DMS153 (cell line): ENCODE measurements at regions not wholly inside any gene's neighbourhood (a gene's known extent, or its start where the extent isn't known, plus 50 kb on each side); places are given as distances from the start of the nearest gene placed in this dataset.
"Not testable (repeated sequence)": the region's sequence is repeated elsewhere in the genome, so short reads cannot be mapped to it uniquely, and the experiment has no call there.

Experiments used
- DNase-seq: peaks from one replicate; lab custom pipeline; 2025; lab: John Stamatoyannopoulos, UW

DNA sequence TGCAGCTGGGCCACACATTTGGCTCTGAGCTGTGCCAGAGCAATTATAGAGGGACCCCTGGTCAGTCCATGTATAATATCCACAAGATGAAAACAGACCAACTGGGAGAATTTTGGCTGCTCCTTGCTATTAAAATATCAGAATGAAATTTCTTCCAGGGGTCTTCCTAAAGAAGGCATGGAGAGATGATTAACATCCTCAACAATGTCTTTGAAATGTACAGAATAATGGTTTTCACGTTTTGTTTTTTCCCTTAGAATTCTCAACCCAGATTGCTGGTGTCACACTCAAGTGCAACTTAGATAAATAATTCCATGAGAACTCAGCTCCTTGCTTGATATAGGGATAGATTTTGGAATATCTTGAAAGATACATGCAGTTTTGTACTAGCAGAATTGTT, 148.3 kb upstream of the SLC24A2 start:
- no peak for DNase-seq

DNA sequence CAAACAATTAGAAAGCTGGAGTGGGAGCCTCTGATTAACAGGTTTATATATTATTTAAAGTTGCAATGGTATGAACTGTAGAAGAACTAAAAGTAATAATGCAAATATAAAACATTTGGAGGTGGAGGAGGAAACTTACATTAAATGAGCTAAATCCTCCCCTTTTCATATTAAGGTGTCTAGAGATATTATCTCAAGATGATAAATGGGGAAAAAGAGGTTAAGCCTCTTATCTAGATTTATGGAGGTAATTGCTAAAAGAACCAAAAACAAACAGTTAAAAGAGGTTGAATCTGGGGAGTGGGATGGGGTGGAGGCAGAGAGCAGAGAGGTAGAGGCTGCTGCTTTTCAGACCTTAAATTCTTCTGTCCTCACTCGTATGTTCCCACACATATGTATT, 147.8 kb upstream of the SLC24A2 start:
- DNase-seq: no peak

DNA sequence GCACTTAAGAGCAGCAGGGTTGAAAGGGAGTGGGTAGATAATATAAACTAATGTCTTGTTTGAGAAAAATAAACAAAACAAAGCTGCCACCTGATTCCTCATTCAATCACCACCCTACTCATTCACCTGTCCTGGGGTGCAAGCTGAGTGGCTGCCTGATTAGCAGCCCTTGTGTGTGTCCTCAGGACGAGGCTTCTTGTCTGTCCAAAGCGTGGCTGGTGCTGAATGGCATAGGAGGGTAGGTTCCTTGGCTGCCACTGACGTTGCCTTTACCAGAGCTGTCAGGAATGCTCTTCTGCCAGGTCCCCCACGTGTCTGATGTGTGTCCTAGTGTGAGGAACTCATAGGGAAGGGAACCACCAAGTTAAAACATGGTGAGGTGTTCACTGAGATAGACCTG, 146.6 kb upstream of the SLC24A2 start:
- DNase-seq: peak; percentile 42

DNA sequence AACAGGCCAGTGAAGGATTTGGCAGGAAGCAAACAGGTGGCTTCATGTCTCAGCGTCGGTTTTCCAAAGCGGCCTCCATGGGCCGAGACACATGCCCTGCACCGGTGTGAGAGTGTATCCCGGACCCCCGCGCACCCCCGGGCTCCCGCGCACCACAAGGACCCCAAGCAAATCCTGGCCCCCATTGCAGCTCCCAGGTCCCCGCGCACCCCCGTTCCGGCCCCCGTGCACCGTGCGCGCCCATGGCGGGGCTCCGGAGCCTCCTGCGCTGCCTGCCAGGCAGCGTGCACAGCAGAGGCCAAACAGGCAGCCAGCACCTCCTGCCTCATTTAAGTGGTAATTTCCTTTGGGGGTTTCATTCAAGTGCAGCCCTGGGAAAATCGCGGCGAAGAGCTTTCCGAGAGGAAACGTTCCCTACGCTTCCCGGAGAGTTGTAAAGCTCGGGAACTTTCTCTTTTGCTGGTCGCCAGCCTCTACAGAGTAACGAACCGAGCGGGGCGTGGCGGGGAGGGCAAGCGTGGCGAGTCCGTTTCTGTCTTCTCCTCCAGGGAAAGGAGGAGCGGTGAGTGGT, 145.5 kb upstream of the SLC24A2 start:
- DNase-seq: no peak

DNA sequence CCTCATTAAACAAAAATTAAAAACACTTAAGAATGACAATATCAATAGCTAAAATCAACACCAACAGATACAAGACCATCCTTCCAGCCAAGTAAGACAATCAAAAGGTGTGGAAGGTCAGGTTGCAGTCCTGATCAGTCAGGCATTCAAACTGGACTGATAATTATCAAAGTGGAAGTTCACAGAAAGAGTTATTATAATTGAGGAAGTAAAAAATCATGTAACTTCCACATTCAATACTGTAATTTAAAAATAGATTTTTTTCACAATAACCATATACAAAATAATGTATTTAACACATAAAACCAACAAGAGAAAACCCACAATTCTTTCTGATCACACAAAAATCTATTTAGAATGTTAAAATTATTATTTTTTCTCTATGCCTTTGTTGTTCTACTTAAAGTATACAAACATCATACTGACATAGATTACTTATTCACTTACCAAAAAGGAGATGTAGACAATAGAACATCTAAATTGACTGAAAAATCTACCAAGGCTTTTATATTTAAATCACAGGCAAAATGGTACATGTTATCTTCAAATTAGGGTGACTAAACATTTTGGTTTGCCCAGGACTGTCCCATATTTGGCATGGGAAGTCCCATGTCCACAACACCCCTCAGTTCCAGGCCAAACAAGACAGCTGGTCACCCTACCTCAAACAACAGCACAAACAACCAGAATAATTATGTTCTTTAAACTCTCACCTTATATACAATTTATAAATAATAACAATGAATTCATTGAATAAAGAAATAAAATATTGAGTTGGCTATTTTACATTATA, 142.5 kb upstream of the SLC24A2 start:
- no peak for DNase-seq

DNA sequence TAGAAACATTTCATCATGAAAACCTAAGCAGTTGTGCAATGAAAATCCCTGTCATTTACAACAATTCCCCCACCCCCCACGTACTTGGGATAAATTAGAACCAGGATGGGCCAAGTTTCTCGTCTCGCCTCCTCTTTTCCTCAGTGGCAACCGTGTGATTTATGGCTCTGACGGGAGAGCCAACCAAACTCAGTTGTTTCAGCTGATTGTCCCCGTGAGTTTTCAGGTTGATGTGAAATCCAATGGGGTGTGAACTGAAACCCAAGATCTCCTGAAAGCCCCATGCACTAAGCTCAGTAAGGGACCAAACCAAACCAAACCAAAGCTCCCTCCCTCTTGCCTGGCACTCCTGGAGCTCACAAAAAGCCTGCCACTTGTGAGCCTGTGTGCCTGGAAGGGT, 138.7 kb upstream of the SLC24A2 start:
- no peak for DNase-seq

DNA sequence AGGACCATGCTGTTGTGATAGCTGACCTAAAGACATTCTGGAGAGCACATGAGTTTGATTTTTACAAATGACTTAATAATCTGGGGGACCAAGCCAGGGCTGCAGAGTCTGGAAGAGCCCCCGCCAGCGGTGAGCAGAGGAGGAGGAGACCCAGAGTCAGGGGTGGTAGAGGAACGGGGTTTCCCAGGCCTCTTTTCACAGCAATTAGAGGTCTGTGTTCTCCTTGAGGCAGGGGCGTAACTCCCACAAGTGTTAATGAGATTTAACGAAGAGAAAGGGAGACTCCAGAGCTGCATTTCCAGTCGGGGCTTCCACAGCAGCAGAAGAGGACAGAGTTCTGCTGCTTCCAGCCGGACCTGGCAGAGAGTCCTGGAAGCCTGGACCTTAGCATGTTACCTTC, 137.9 kb upstream of the SLC24A2 start:
- DNase-seq: no peak

DNA sequence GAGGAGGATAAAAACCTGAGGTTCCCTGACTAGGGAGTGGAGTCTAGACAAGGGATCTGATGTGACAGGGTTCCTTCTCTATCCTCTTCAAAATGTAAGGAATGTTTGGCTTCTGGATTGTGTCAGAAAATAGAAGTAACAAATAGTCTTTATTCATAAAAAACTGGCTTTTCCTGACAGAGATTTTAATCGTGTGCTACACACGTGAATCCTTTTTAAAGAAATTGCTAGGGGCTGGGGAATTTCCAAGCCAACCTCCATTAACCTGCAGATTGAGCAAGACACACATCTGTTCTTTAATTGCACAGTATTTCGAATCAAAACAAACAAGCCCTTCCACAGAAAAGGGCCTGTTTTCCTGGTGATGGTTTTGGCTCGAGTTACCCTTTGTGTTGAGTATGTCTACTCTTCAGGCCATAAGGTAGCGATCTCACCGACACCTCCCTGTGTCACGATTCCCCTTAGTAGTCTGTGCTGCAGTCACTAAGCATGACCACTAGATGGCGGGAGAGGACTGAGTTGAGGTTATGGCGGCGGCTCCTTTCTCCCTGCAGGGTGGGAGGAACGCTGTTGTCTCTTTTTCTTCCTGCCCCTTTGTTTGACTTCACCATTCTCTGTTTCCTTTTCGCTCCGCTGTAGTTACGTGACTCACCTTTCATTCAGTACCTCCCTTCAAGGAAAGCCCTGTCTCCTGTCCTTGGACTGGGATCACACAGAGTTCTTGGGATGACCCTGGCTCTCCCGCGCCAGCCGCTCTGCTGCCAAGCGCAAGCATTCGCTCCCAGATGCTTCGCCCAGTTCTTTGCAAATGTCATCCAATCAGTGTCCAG, 137.1 kb upstream of the SLC24A2 start:
- DNase-seq: peak; percentile 75

DNA sequence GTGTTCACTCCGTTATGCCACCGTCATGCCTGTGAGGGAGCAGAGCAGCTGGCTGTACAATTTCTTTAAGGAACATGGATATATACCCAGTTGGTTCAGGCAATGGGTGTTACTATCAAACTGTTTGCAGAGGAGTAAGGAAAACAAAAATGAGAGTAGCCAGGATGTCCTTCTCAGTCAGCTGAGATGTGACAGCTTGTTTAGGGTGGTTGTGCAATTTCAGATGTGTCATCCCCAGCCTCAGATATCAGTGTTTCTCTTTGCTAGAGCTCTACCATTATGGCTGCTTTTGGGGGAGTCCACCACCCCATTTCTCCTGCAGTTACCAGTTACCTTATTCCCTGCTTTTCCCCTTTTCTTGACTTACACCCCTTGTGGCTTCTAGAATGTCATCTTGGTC, 135.2 kb upstream of the SLC24A2 start:
- no peak for DNase-seq

DNA sequence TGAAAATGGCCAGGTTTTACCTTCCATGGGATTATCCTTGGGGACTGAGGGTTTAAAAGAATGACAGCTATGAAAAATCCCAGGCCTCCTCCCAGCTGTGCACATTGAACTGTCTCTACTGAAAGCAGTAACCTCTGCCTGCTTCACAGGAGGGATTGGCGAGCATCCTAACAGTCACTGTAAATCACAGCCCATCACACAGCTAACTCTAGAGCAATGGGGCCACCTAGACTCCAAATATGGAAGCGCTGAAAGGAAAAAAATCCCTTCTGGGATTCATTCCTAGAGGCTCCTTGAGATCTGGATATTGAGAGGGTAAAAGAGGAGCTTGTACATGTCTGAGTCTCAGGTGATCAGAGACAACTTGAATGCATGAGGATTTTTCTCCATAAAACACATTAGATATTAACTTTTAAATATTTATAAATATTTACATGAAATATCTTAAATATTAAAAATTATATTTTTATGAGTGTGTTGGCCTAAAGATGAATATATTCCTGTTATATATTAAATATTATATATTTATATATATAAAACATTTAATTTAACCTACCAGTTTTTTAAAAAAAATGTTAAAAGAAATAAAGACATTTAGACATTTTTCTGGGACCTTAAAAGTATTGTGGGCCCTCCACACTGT, 133.8 kb upstream of the SLC24A2 start:
- peak; percentile 72 for DNase-seq

DNA sequence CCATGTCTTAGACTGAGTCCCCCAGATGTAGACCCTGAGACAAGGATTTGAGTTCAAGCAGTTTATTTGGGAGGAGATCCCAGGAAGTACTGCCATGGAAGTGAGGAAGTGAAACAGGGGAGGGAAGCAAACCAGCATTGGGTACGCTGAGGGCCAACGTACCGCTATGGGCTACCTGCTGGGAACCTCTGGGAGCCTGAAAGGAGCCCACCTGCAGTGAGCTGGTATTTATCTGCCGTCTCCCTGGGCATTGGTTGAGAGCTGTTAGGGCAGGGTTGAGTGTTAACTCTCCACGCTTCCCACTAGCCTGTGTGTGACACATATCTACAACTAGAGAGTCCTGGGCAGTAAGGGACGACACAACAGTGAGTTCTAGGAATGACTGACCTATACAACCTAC, 131.6 kb upstream of the SLC24A2 start:
- DNase-seq: no peak

DNA sequence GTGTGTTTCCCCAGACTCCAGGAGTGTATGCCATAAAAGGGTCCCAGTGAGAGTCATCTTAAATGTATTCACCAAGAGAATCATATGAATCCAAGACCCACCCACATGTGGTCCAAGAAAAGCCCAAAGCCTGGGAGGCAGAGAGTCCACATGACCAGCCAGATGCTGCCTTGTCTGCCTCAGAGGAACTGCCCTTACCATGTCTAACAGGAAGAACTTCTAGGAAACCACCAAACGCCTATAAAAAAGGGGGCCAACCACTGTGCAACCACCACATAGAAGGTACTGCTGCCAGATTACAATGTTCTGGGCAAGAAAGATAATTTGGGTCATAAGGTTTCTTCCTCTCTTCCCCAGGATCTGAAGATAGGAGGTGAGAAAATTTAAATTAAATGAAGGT, 129.8 kb upstream of the SLC24A2 start:
- DNase-seq: no peak

DNA sequence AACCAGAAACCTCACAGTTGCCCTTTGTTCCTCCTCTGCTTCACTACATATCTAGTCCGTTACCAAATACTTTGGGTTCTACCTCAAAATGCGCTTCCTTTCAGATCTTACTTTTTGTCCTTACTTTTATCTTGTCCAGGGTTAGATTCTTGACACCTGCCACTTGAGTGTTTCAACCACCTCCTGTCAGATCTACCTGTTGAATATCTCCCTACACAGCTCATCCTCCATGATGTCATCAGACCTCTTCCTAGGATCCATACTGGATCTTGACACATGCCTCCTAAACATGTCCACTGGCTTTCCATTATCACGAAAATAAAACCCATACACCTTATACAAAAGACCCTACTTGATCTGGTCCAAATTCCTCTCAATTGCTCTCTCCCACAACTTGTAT, 125.2 kb upstream of the SLC24A2 start:
- DNase-seq: no peak

DNA sequence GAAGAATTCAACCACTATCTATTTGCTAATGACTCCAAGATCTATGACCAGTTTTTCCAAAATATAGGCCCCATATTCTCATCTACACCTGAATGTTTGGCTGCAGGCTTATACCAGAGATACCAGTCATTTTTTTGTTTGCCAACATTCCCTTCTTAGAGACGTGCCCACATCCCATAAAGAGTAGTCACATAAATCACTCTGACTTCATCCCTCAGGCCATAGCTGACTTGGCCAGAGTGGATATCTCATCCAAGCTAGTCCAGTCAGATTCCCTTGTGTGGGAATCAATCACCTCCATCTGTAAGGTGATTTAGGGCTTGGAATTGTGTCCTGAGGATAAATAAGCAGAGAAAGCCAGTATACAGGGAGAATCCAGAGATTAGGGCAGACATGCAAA, 124.3 kb upstream of the SLC24A2 start:
- DNase-seq: no peak

DNA sequence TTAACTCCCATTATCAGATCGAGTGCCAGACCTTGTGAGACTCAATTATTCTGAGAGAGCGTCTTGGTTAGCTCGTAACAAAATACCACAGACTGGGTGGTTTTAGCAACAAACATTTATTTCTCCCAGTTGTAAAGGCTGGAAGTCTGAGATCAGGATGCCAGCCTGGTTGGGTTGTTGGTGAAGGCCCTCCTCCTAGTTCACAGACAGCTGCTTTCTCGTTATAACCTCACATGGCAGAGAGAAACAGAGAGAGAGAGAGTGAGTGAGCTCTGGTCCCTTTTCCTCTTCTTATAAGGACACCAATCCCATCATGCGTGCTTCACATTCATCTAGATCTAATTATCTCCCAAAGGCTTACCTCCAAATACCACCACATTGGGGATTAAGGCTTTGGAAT, 114.2 kb upstream of the SLC24A2 start:
- no peak for DNase-seq

DNA sequence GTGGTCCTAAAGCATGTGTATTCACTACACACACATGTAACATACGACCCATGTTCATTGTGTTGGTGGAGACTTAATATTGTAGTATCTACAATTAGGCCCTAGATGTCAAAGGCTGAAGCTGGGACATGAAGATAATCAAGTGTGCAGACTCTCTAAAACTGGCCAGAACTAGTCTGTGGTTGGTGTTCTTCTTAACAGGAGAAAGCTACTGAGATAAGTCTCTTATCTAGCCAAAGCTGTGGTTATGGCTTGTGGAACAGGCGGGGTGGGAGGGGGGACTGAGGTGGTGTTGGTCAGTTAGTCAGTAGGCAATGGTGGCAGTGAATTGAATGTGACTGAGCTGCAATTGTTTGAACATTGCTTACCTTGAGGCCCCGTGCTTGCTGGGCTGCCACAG, 112.7 kb upstream of the SLC24A2 start:
- no peak for DNase-seq

DNA sequence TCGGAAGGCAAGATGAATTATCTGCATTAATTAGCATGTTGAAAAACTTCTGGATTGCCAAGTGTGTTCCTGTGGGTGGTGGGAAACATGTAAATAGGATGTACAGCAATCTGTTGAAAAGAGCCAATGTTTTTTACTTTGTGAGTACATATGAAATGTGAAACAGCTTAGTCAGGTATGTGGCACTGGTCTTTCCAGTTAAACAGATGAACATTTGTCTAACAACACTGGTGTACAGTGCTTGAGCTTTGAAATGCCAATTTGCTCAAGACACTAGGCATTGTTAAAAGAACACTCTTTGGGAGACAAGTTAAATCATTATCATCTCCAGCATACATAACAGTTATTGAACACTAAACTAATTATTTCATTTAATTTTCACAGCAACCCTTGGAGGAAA, 107.3 kb upstream of the SLC24A2 start:
- DNase-seq: no peak

DNA sequence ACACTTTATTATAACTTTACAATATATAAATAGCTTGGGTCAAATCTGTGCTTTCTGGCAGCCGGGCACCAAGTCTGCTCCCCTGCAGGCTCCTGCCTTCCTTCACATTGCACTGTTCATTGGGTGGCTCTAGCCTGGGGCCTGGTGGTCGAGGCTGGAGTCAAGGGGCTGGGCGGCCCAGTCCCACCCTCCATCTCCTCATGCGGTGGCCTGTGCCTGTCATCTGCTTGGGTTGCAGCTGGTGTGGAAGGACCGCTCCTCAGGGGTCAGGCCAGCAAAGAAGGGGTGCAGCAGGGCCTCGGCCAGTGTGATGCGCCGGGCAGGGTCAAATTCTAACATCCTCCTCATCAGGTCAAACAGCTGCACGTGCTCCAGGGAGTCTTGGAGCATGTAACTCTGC, 106.7 kb upstream of the SLC24A2 start:
- DNase-seq: not testable (repeated sequence)

DNA sequence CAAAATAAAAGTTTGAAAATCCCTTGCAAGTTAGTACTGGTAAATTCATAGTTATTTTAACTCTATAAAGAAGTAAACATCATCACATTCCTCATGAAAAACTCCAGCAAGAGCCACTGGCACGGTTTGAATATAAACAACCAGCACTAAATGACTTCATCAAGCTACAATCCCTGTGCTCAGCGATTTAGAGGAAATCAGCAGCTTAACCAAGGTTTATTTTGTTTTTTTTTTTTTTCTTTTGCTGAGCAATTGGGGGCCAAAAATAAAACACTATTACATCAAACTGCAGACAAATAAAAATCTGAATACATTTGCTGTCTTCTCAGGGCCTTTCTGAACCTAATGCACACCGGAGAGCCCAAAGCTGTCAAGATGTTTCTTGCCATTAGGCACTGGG, 106.2 kb upstream of the SLC24A2 start:
- DNase-seq: no peak

DNA sequence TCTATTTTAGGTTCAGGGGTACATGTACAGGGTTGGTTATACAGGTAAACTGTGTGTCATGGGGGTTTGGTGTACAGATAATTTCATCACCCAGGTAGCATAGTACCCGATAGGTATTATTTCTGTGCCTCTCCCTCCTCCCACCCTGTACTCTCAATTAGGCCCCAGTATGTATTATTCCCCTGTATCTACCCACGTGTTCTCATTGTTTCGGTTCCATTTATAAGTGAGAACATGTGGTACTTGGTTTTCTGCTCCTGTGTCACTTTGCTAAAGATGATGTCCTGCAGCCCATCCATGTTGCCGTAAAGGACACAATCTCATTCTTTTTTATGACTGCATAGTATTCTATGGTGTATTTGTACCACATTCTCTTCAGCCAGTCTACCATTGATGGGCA, 96.8 kb upstream of the SLC24A2 start:
- DNase-seq: no peak

DNA sequence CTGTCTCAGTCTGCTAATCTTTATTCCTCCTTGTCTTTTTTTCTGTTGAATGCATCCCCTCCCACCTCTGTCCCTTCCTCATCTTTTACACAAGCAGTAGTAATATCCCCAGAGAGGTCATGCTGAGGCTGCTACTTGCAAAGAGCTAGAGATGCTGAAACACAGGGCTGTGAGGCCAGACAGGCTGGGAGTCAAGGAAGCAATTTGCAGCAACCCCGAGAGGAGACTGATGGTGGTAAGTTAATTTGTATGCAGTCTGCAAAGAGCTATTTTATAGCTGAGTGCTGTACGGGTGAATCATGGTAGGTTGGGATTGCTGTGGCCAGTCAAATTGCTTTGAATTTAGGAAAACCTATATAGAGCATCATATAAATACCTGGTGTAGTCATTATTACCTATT, 90.2 kb upstream of the SLC24A2 start:
- no peak for DNase-seq

DNA sequence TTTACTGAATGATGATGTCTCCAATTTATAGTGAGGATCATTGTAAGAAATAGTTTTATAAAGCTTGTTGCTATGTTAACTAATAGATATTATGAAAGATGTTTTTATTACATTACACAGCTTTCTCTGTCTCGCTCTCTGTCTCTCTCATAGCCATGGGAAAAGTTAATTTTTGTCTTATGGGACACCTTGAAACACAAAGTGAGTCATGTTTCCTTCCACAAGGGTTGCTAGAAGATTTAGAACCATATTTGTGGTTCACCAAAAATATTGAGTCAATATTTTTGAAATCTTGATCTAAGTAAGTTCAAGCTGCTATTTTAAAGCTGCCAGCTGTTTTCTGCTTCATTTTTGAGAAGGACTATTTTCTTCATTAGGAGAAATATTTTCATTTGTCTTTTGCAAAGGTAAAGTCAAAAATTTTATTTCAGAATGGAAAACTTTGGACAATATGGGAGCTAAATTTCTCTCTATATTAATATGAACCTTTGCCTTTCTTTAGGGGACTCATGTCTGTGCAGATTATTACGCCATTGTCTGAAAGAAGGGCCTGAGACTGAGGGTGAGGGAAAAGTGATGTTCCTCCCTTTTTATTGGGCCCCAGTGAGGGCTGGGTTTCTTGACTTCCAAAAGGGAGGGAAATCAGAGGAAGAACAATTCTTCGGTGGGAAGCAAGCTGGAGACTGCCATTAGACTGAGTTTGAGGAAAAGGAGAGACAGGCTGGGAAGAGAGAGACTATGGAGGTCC, 87.9 kb upstream of the SLC24A2 start:
- DNase-seq: no peak
